ENCODE measurements at regions not wholly inside any gene's neighbourhood (a gene's known extent, or its start where the extent isn't known, plus 50 kb on each side); places are given as distances from the start of the nearest gene placed in this dataset.

- no peak for DNase-seq (ENCODE audit: low spot score in 2 of 2)
- no peaks in the 10 kb centered on the region for H3K27me3 ChIP-seq
- no peak for TF ChIP-seq POLR2A (IDR thresholded peaks at IDR 0.05)
- H3K4me3 ChIP-seq, result no peak overlapping the region
- WGBS, 2 donors, result 56 to 57% methylated on average over 4 of the region's 4 CpGs
- no peaks in the 10 kb centered on the region for H3K4me1 ChIP-seq
- H3K36me3 ChIP-seq, result no peaks in the 10 kb centered on the region
- no peak overlapping the region for H3K27ac ChIP-seq
- peaks cover 0 to 6% (median 2%) of the 10 kb centered on the region in 4 donors for H3K9me3 ChIP-seq
Measured at GRCh38 chr9:106334081-106334480, 528.9 kb upstream of the ZNF462 start.

GRCh38 chr9:106339882-106340281 lies 523.1 kb upstream of the ZNF462 start:
- DNase-seq (ENCODE audit: low spot score in 2 of 2), result no peak
- Histone ChIP-seq H3K4me1 (no peaks in the 10 kb centered on the region), H3K36me3 (no peaks in the 10 kb centered on the region), H3K27me3 (no peaks in the 10 kb centered on the region), H3K4me3 (no peak overlapping the region), H3K27ac (no peak overlapping the region), H3K9me3 (peaks cover 0 to 6% (median 2%) of the 10 kb centered on the region in 4 donors)
- no peak for TF ChIP-seq POLR2A (IDR thresholded peaks at IDR 0.05)
- TF ChIP-seq CTCF (IDR thresholded peaks at IDR 0.05), result no peak
- 64 to 69% methylated on average over 3 of the region's 3 CpGs for WGBS, 2 donors

- Histone ChIP-seq H3K36me3 (no peaks in the 10 kb centered on the region), H3K4me3 (no peak overlapping the region), H3K4me1 (no peaks in the 10 kb centered on the region), H3K9me3 (no peaks in the 10 kb centered on the region), H3K27ac (no peak overlapping the region), H3K27me3 (no peaks in the 10 kb centered on the region)
- DNase-seq (ENCODE audit: low spot score in 2 of 2), result no peak
- TF ChIP-seq EP300 (IDR thresholded peaks at IDR 0.05) (no peak), CTCF (IDR thresholded peaks at IDR 0.05) (no peak), POLR2A (IDR thresholded peaks at IDR 0.05) (no peak)
- 30 to 36% methylated on average over 1 of the region's 1 CpG for WGBS, 2 donors
Measured at GRCh38 chr9:106350777-106351176, 512.2 kb upstream of the ZNF462 start.

DNA sequence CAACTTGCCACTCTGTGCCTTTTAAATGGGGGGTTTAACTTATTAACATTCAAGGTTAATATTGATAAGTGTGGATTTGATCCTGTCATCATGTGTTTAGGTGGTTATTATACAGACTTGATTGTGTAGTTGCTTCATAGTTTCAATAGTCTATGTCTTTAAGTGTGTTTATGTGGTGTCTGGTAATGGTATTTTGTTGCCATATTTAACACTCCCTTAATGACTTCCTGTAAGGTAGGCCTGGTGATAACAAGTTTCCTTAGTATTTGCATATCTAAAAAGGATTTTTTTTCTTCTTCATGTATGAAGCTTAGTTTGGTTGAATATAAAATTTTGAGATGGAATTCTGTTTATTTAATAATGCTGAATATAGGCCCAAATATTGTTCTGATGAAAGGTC lies 506.0 kb upstream of the ZNF462 start:
- peaks cover 0 to 11% (median 0%) of the 10 kb centered on the region in 4 donors for H3K9me3 ChIP-seq
- no peaks in the 10 kb centered on the region for H3K27me3 ChIP-seq
- H3K27ac ChIP-seq, result no peak overlapping the region
- TF ChIP-seq EP300 (IDR thresholded peaks at IDR 0.05) (no peak), POLR2A (IDR thresholded peaks at IDR 0.05) (no peak)
- no peak overlapping the region for H3K4me3 ChIP-seq
- H3K4me1 ChIP-seq, result no peaks in the 10 kb centered on the region
- no peak for DNase-seq (ENCODE audit: low spot score in 2 of 2)
- no peaks in the 10 kb centered on the region for H3K36me3 ChIP-seq

GRCh38 chr9:106358331-106358730 lies 504.6 kb upstream of the ZNF462 start:
- Histone ChIP-seq H3K4me1 (no peaks in the 10 kb centered on the region), H3K4me3 (no peak overlapping the region), H3K36me3 (no peaks in the 10 kb centered on the region), H3K27me3 (no peaks in the 10 kb centered on the region), H3K9me3 (peaks cover 0 to 11% (median 0%) of the 10 kb centered on the region in 4 donors), H3K27ac (no peak overlapping the region)
- TF ChIP-seq POLR2A (IDR thresholded peaks at IDR 0.05) (no peak), EP300 (IDR thresholded peaks at IDR 0.05) (no peak), CTCF (IDR thresholded peaks at IDR 0.05) (no peak)
- 69 to 85% methylated on average over 1 of the region's 1 CpG for WGBS, 2 donors
- no peak for DNase-seq (ENCODE audit: low spot score in 2 of 2)

GRCh38 chr9:106376689-106377088 lies 486.3 kb upstream of the ZNF462 start:
- no peak overlapping the region for H3K27ac ChIP-seq
- H3K36me3 ChIP-seq, result no peaks in the 10 kb centered on the region
- H3K4me1 ChIP-seq, result no peaks in the 10 kb centered on the region
- H3K9me3 ChIP-seq, result peaks cover 0 to 7% (median 0%) of the 10 kb centered on the region in 4 donors
- H3K4me3 ChIP-seq, result no peak overlapping the region
- H3K27me3 ChIP-seq, result no peaks in the 10 kb centered on the region
- TF ChIP-seq CTCF (IDR thresholded peaks at IDR 0.05), result no peak
- TF ChIP-seq EP300 (IDR thresholded peaks at IDR 0.05), result no peak
- TF ChIP-seq POLR2A (IDR thresholded peaks at IDR 0.05), result no peak
- WGBS, 2 donors, result 92 to 94% methylated on average over 2 of the region's 2 CpGs
- DNase-seq (ENCODE audit: low spot score in 2 of 2), result no peak
